Stomach (tissue), 4 donors: ENCODE measurements at regions not wholly inside any gene's neighbourhood (a gene's known extent, or its start where the extent isn't known, plus 50 kb on each side); places are given as distances from the start of the nearest gene placed in this dataset.
"Not testable (repeated sequence)": the region's sequence is repeated elsewhere in the genome, so short reads cannot be mapped to it uniquely, and the experiment has no call there.

Experiments
- CTCF ChIP-seq, 7 experiments: fragments of 450-650 bp in 4 of 7; fragments of 200-600 bp in 3 of 7; sonication (generic) in 3 of 7; IDR thresholded peaks; one replicate each; pipeline ENCODE4 v1.5.1; 2016 to 2019; ENCODE audit warnings: antibody characterized with exemption in 7 of 7, control low read depth in 2 of 7, mild to moderate bottlenecking in 1 of 7
- POLR2AphosphoS5 ChIP-seq, 3 donors: sonication (generic); formaldehyde crosslinking; IDR thresholded peaks; one replicate each; pipeline ENCODE4 v1.6.1; 2016; ENCODE audit warnings: antibody characterized with exemption in 3 of 3

- not testable (repeated sequence) for TF ChIP-seq CTCF, POLR2AphosphoS5 (IDR thresholded peaks at IDR 0.05)
Observed at GRCh38 chr7:159286487-159286886, 141.8 kb upstream of the VIPR2 start.
